GM12892 (cell line): ENCODE measurements at regions not wholly inside any gene's neighbourhood (a gene's known extent, or its start where the extent isn't known, plus 50 kb on each side); places are given as distances from the start of the nearest gene placed in this dataset.

ENCODE experiments used
- POLR2A ChIP-seq: IDR thresholded peaks from 2 replicates; pipeline ENCODE4 v1.6.1; 2011; ENCODE audit warnings: low read depth, low read length, control low read depth
- POLR2AphosphoS5 ChIP-seq: IDR thresholded peaks from 2 replicates; pipeline ENCODE4 v1.6.1; 2011; ENCODE audit warnings: low read depth, low read length, control low read depth
- TAF1 ChIP-seq: IDR thresholded peaks from 2 replicates; pipeline ENCODE4 v1.6.1; 2011; ENCODE audit warnings: low read depth, mild to moderate bottlenecking, control low read depth, low read length, borderline replicate concordance

- TF ChIP-seq POLR2A: no peak
- no peak for TF ChIP-seq POLR2AphosphoS5
- TF ChIP-seq TAF1: no peak
These were observed 84.5 kb upstream of the RGS4 start for GRCh38 chr1:162984699-162985098.
